ENCODE measurements at regions not wholly inside any gene's neighbourhood (a gene's known extent, or its start where the extent isn't known, plus 50 kb on each side); places are given as distances from the start of the nearest gene placed in this dataset.

DNA sequence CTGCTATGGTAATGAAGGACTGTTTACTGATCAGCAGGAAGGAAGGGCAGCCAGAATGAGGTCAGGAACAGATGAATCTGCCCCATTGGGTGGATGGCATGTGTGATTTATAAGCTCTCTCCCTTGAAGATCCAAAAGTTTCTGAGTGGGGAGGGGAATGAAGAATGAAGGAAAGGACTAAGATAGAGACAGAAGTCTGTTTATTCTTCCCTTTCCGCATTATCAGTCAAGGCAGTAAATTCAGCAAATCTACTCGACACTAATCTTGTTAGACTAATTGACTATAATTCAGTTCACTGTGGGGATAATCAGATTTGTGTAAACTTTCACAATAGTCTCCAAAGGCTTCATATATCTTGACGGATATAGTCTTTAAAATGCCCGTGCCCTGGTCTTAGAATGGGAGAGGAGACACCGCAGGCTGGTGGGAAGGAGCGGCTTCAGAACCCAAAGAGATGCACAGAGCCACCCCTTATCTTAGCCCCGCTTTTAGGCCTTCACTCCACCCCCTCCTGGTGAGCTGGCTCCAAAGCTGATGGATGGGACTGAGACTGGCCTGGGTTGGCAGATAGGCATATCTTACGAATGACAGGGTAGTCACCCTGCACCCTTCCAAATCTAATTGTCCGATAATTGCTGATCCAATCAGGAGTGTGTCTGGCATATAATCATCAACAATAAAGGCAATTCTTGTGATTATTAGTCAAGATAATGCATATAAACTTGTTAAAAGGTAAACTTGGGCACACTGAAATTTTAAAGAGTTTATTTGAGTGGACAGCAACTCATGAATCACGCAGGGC, 76.0 kb upstream of the PPM1J start:
- TF ChIP-seq CTCF (IDR thresholded peaks at IDR 0.05): no peak
- no peak for TF ChIP-seq EP300 (IDR thresholded peaks at IDR 0.05)
- no peak for TF ChIP-seq POLR2A (IDR thresholded peaks at IDR 0.05)
- no peak for TF ChIP-seq POLR2AphosphoS5 (IDR thresholded peaks at IDR 0.05)

All from gastroesophageal sphincter (tissue), 3 donors.